ENCODE measurements at regions not wholly inside any gene's neighbourhood (a gene's known extent, or its start where the extent isn't known, plus 50 kb on each side); places are given as distances from the start of the nearest gene placed in this dataset.

DNA sequence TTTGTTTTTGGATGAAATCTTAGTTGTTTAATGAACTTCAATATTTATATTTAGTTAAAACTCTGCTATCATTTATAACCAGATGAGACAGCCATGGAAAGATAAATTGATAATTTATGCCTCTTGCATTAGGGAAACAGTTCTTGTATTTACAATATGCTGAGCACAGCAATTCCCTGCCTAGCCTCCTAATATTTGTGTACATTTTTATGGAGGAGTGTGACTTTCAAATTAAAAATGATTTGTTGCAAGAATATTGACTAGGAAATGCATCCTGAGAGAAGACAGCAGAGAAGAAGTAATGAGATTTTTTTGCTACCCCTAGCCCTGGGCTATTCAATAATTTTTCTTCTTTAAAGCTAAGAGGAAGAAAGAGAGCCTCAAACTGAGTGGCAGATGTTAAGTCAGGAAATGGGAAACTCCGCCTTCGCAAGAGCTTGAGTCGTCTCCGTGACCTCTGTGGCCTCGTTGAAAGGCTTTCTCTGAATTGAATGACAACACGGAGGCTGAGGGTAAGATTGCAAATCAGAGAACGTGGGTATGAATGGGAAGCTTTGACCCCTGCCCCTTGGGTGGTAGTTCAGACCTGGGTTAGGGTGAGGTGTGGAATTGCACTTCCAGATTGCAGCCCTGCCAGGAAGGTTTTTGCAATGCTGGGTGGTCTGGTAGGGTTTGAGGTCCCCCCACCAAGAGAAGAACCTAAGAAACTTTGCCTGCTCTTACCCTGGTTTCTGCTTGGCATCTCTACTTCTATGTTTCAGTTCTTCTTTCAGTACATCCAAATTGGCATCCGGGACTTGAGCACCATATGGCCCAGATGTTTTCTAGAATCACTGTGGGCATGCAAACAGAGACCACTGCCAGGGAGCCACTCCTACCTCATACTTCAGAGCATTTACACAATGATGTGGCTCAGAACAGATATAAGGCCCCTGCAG, 210.3 kb upstream of the RBMS1 start:
- Histone ChIP-seq H3K4me3 (no peak overlapping the region), H3K4me1 (peaks cover 8% of the 10 kb centered on the region), H3K9me3 (replicated peaks) (peaks cover 15% of the 10 kb centered on the region), H3K27ac (replicated peaks) (no peak overlapping the region), H3K36me3 (no peaks in the 10 kb centered on the region), H3K27me3 (ENCODE audit: low read depth) (no peaks in the 10 kb centered on the region)
- intact Hi-C loops (cut with micrococcal nuclease): no loop called here
- TF ChIP-seq, protein P1, sequence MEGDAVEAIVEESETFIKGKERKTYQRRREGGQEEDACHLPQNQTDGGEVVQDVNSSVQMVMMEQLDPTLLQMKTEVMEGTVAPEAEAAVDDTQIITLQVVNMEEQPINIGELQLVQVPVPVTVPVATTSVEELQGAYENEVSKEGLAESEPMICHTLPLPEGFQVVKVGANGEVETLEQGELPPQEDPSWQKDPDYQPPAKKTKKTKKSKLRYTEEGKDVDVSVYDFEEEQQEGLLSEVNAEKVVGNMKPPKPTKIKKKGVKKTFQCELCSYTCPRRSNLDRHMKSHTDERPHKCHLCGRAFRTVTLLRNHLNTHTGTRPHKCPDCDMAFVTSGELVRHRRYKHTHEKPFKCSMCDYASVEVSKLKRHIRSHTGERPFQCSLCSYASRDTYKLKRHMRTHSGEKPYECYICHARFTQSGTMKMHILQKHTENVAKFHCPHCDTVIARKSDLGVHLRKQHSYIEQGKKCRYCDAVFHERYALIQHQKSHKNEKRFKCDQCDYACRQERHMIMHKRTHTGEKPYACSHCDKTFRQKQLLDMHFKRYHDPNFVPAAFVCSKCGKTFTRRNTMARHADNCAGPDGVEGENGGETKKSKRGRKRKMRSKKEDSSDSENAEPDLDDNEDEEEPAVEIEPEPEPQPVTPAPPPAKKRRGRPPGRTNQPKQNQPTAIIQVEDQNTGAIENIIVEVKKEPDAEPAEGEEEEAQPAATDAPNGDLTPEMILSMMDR (IDR thresholded peaks at IDR 0.05; ENCODE audit: borderline replicate concordance): no peak
- no peak for DNase-seq

DNA sequence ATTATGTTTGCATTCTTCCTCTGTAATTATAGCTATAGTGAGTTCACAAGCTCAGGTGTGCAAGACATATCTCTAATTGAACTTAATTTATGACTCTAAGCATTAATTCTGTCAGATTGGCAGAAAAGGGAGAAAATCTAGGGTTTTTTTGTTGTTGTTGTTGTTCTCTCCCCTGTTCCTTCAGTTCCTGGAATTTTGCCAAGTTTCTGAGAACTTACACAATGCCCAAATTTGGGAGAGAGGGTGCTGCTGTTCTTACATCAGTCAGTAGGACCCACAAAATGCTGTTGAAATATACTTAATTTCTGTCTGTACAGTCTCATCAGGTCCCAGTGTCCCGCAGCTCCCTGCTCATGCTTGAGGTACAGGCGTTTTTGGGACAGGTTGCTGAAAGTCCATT, 221.8 kb upstream of the RBMS1 start:
- Histone ChIP-seq H3K9me3 (replicated peaks) (peaks cover 6% of the 10 kb centered on the region), H3K27me3 (ENCODE audit: low read depth) (no peaks in the 10 kb centered on the region)

DNA sequence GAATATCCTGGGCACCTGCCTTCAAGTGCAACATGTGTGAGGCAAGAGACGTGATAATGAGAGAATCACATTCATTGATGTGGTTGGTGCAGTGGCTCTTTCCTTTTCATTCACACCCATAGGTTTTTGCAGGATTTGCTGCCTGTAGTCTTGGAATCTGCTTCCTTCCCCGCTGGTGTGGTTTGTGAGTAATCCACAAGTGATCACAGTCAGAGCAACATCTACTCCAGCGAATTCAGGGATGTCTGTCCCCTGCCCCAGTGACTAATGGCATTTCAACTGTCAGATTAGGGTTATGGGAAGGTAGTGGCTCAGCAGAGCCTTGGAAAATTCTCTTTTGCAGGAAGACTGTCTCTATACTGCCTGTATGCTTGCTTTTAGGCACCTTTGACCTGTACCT, 225.5 kb upstream of the RBMS1 start:
- Histone ChIP-seq H3K9me3 (replicated peaks) (peaks cover 12% of the 10 kb centered on the region), H3K36me3 (no peaks in the 10 kb centered on the region), H3K4me1 (no peaks in the 10 kb centered on the region), H3K4me3 (no peak overlapping the region), H3K27ac (replicated peaks) (no peak overlapping the region), H3K27me3 (ENCODE audit: low read depth) (no peaks in the 10 kb centered on the region)
- TF ChIP-seq, protein P1 (IDR thresholded peaks at IDR 0.05; ENCODE audit: borderline replicate concordance): no peak
- no peak for DNase-seq
- intact Hi-C loops (cut with micrococcal nuclease): no loop called here

More for the DNA sequence above, 221.8 kb upstream of the RBMS1 start:
- intact Hi-C loops (cut with micrococcal nuclease): no loop called here
- TF ChIP-seq, protein P1 (IDR thresholded peaks at IDR 0.05; ENCODE audit: borderline replicate concordance): no peak
- Histone ChIP-seq H3K4me1 (no peaks in the 10 kb centered on the region), H3K27ac (replicated peaks) (no peak overlapping the region), H3K36me3 (no peaks in the 10 kb centered on the region), H3K4me3 (no peak overlapping the region)
- DNase-seq: no peak

DNA sequence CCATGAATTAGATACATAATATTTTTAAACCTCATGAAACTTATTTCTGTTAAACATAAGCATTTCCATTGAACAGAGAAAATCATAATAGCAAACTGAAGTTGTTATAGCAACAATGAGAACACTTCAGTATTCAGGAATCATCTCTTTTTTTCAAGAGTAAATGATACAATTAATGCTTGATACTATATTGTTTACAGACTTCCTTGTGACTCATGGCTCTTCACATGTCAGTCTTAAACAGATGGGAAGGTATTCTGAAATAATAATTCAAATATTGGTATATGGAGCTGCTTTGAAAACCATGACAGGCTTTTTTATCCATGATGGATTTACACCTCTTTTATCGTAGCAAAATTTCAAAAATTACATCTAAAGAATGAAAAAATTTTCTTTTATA, 226.5 kb upstream of the RBMS1 start:
- Histone ChIP-seq H3K27ac (replicated peaks) (no peak overlapping the region), H3K9me3 (replicated peaks) (peaks cover 12% of the 10 kb centered on the region), H3K4me3 (no peak overlapping the region), H3K27me3 (ENCODE audit: low read depth) (no peaks in the 10 kb centered on the region), H3K36me3 (no peaks in the 10 kb centered on the region), H3K4me1 (no peaks in the 10 kb centered on the region)
- TF ChIP-seq, protein P1 (IDR thresholded peaks at IDR 0.05; ENCODE audit: borderline replicate concordance): no peak
- no peak for DNase-seq
- intact Hi-C loops (cut with micrococcal nuclease): no loop called here

DNA sequence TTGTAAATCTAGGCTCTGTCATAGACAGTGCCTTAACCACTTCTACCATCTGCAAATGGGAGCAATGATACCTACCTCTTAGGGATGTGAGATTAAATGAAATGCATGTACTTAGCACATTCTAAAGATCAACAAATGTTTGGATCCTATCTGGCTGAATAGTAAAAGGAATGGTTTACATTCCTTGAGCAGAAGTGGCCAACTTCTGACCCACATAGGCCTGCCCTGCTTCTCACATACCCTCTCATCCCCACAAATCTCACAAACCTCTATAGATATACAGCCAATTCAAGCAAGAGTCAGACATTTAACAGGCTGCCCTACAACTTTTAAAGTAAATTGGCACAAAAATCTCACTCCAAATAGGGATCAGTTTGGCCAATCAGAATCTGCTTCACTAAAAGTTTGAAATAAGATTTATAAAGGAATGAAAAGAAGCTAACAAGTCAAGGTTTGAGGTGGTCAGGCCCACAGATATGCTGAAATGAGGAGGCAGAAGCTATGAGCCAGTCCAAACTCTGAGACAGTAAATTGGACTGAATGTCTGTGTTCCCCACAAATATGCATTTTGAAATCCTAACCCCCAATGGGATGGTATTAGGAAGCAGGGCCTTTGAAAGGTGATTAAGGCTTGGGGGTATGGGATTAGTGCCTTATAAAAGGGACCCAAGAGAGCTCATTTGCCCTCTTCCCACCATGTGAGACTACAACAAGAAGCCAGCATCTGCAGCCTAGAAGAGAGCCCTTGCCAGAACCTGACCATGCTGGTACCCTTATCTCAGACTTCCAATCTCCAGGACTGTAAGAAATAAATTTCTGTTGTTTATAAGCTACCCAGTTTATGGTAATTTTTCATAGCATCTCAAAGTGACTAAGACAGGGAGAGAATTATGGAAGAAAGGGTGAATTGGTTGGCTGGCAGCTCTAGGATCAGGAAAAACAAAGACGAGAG, 227.8 kb upstream of the RBMS1 start:
- H3K27ac ChIP-seq (replicated peaks): no peak overlapping the region
- TF ChIP-seq, protein P1 (IDR thresholded peaks at IDR 0.05; ENCODE audit: borderline replicate concordance): no peak
- no peak for DNase-seq
- H3K9me3 ChIP-seq (replicated peaks): peaks cover 12% of the 10 kb centered on the region
- intact Hi-C loops (cut with micrococcal nuclease): no loop called here
- H3K4me1 ChIP-seq: no peaks in the 10 kb centered on the region
- H3K4me3 ChIP-seq: no peak overlapping the region
- H3K27me3 ChIP-seq (ENCODE audit: low read depth): no peaks in the 10 kb centered on the region
- H3K36me3 ChIP-seq: no peaks in the 10 kb centered on the region
